ENCODE measurements at regions not wholly inside any gene's neighbourhood (a gene's known extent, or its start where the extent isn't known, plus 50 kb on each side); places are given as distances from the start of the nearest gene placed in this dataset.

GRCh38 chr18:68604256-68604655 is 110.7 kb downstream of the TMX3 start:
- TF ChIP-seq CTCF (conservative IDR thresholded peaks at IDR 0.05 in 1 of 2, IDR thresholded peaks at IDR 0.05 in 1 of 2; ENCODE audit: low read depth in 1 of 2, low read length in 2 of 2) (no peak), EZH2 (IDR thresholded peaks at IDR 0.05; ENCODE audit: low read length, missing control alignments) (no peak)
